B cell (primary cell): ENCODE measurements at regions not wholly inside any gene's neighbourhood (a gene's known extent, or its start where the extent isn't known, plus 50 kb on each side); places are given as distances from the start of the nearest gene placed in this dataset.

ENCODE experiments used
- ATAC-seq: fragments of 200-7000 bp; cut with Tn5 transposase; one replicate; pipeline ENCODE4 v1.10.0; 2021; ENCODE audit warnings: low read depth, mild to moderate bottlenecking, moderate number of reproducible peaks, moderate library complexity
- CTCF ChIA-PET: fragments of 350-600 bp; sonication (Branson Sonifier 250); formaldehyde crosslinking; loops from one replicate; lab custom pipeline; 2021; ENCODE audit warnings: antibody characterized with exemption, inconsistent platforms; lab: Charles Lee
- POLR2A ChIA-PET: fragments of 350-600 bp; sonication (Branson Sonifier 250); formaldehyde crosslinking; loops from one replicate; lab custom pipeline; 2021; ENCODE audit warnings: antibody characterized with exemption; lab: Charles Lee
- DNase-seq: peaks from one replicate; pipeline ENCODE4 v3.0.0; 2013
- H2AFZ ChIP-seq: 2 replicates; pipeline ENCODE4 v1.6.1; 2012; ENCODE audit warnings: mild to moderate bottlenecking, low read depth, low read length; ENCODE audit not compliant: insufficient read depth, poor library complexity, severe bottlenecking
- H3K27ac ChIP-seq, 2 donors: 1 replicate in 1 of 2; 2 replicates in 1 of 2; pipeline ENCODE4 v1.5.1; 2012 to 2013; ENCODE audit warnings: low read length in 2 of 2, mild to moderate bottlenecking in 2 of 2, moderate library complexity in 1 of 2
- H3K27me3 ChIP-seq, 4 experiments: fragments of 200-600 bp in 1 of 4; sonication (generic) in 1 of 4; replicated peaks in 1 of 4; 1 replicate in 2 of 4; 2 replicates in 2 of 4; pipeline versions ENCODE4 v1.6.1 to v1.7.0; 2013 to 2016; ENCODE audit warnings: low read length in 3 of 4, mild to moderate bottlenecking in 2 of 4, mixed read lengths in 1 of 4, moderate library complexity in 1 of 4; ENCODE audit not compliant: insufficient read depth in 4 of 4, control insufficient read depth in 3 of 4; ENCODE audit errors: control extremely low read depth in 1 of 4
- H3K36me3 ChIP-seq, 2 experiments: replicated peaks in 1 of 2; 1 replicate in 1 of 2; 2 replicates in 1 of 2; pipeline versions ENCODE4 v1.6.1 to v1.7.1; 2013; ENCODE audit warnings: low read length in 1 of 2; ENCODE audit not compliant: insufficient read depth in 2 of 2, control insufficient read depth in 1 of 2; ENCODE audit errors: control extremely low read depth in 1 of 2, extremely low read depth in 1 of 2
- H3K4me1 ChIP-seq, 2 donors: fragments of 200-600 bp in 1 of 2; sonication (generic) in 1 of 2; 1 replicate in 1 of 2; 2 replicates in 1 of 2; pipeline versions ENCODE4 v1.5.1 to v1.6.1; 2013 to 2017; ENCODE audit warnings: low read length in 2 of 2; ENCODE audit not compliant: control insufficient read depth in 2 of 2, insufficient read depth in 2 of 2
- H3K4me2 ChIP-seq: replicated peaks from 2 replicates; pipeline ENCODE3; 2012; ENCODE audit warnings: mild to moderate bottlenecking, low read depth, low read length; ENCODE audit not compliant: poor library complexity, severe bottlenecking
- H3K4me3 ChIP-seq, 5 experiments: fragments of 200-600 bp in 1 of 5; sonication (generic) in 1 of 5; 1 replicate in 3 of 5; 2 replicates in 2 of 5; pipeline versions ENCODE4 v1.5.1 to v1.7.0; 2011 to 2016; ENCODE audit warnings: low read length in 4 of 5, mild to moderate bottlenecking in 4 of 5, low read depth in 2 of 5, control low read depth in 1 of 5, moderate library complexity in 1 of 5; ENCODE audit not compliant: insufficient read depth in 1 of 5; ENCODE audit errors: control extremely low read depth in 1 of 5, extremely low read depth in 1 of 5
- H3K79me2 ChIP-seq: fragments of 200-600 bp; sonication (generic); one replicate; pipeline ENCODE4 v1.6.0; 2016; ENCODE audit warnings: low read length; ENCODE audit not compliant: control insufficient read depth, insufficient read depth
- H3K9ac ChIP-seq: fragments of 200-600 bp; sonication (generic); 2 replicates; pipeline ENCODE4 v1.6.1; 2017; ENCODE audit warnings: mild to moderate bottlenecking, low read length, moderate library complexity
- H3K9me3 ChIP-seq, 3 donors: one replicate each; pipeline versions ENCODE4 v1.6.1 to v1.7.1; 2013; ENCODE audit warnings: low read length in 2 of 3; ENCODE audit not compliant: control insufficient read depth in 2 of 3, insufficient read depth in 1 of 3; ENCODE audit errors: control extremely low read depth in 1 of 3
- H4K20me1 ChIP-seq: 2 replicates; pipeline ENCODE4 v1.6.0; 2012; ENCODE audit warnings: mild to moderate bottlenecking, low read length; ENCODE audit not compliant: insufficient read depth, control insufficient read depth, poor library complexity, severe bottlenecking
- H3K27ac Mint-ChIP-seq: one replicate; pipeline ENCODE4 v1.8.0; 2021; ENCODE audit warnings: mixed read lengths
- H3K27me3 Mint-ChIP-seq: one replicate; pipeline ENCODE4 v1.8.0; 2021; ENCODE audit warnings: mixed read lengths
- H3K4me1 Mint-ChIP-seq: one replicate; pipeline ENCODE4 v1.8.0; 2021; ENCODE audit warnings: mixed read lengths
- H3K4me3 Mint-ChIP-seq: one replicate; pipeline ENCODE4 v1.8.0; 2021; ENCODE audit warnings: mixed read lengths
- H3K9me3 Mint-ChIP-seq: one replicate; pipeline ENCODE4 v1.8.0; 2022; ENCODE audit warnings: mixed read lengths; ENCODE audit not compliant: insufficient read depth
- CTCF ChIP-seq: fragments of 200-600 bp; IDR thresholded peaks from one replicate; pipeline ENCODE4 v1.8.0; 2022; ENCODE audit warnings: antibody characterized with exemption, mild to moderate bottlenecking
- EZH2 ChIP-seq: IDR thresholded peaks from 2 replicates; pipeline ENCODE4 v1.6.1; 2012; ENCODE audit warnings: borderline replicate concordance, low read depth, mild to moderate bottlenecking, moderate library complexity, low read length; ENCODE audit not compliant: insufficient read depth, poor library complexity, severe bottlenecking
- WGBS: methylation state at CpG from one replicate; pipeline ENCODE4 v1.1.5; 2013; ENCODE audit warnings: missing lambda C conversion rate; ENCODE audit not compliant: insufficient coverage; 5-methylcytosine and 5-hydroxymethylcytosine counted together
- intact Hi-C: fragments of 100-400 bp; cut with micrococcal nuclease; formaldehyde crosslinking; loops from one replicate; pipeline ENCODE4 v1.10.0; 2022

GRCh38 chr11:112336356-112336886 lies 75.8 kb upstream of the PLET1 start:
- Histone ChIP-seq H3K79me2 (no peaks in the 10 kb centered on the region), H4K20me1 (no peaks in the 10 kb centered on the region), H3K36me3 (no peaks in the 10 kb centered on the region), H3K27ac (no peak overlapping the region), H3K27me3 (no peaks in the 10 kb centered on the region), H3K9ac (no peak overlapping the region), H3K9me3 (no peaks in the 10 kb centered on the region), H3K4me2 (no peak overlapping the region), H2AFZ (no peak overlapping the region), H3K4me3 (no peak overlapping the region), H3K4me1 (no peaks in the 10 kb centered on the region)
- Mint-ChIP-seq H3K4me1 (no peaks in the 10 kb centered on the region), H3K9me3 (no peaks in the 10 kb centered on the region), H3K27me3 (no peaks in the 10 kb centered on the region), H3K4me3 (no peak overlapping the region), H3K27ac (no peak overlapping the region)
- intact Hi-C loops = no loop called here
- ATAC-seq = no peak
- POLR2A ChIA-PET = no interaction called here
- WGBS = 99% methylated on average over 4 of the region's 5 CpGs
- TF ChIP-seq EZH2 (no peak), CTCF (no peak)
- CTCF ChIA-PET = no interaction called here
- no peak for DNase-seq

- 93% methylated on average over 1 of the region's 2 CpGs for WGBS
- no peak for DNase-seq
- TF ChIP-seq CTCF (no peak), EZH2 (no peak)
- Mint-ChIP-seq H3K27ac (no peak overlapping the region), H3K4me1 (no peaks in the 10 kb centered on the region), H3K27me3 (no peaks in the 10 kb centered on the region), H3K4me3 (no peak overlapping the region), H3K9me3 (no peaks in the 10 kb centered on the region)
- H3K36me3 ChIP-seq = no peaks in the 10 kb centered on the region
- CTCF ChIA-PET = no interaction called here
- POLR2A ChIA-PET = no interaction called here
- H3K4me3 ChIP-seq = no peak overlapping the region
- H3K79me2 ChIP-seq = no peaks in the 10 kb centered on the region
- H3K27me3 ChIP-seq = no peaks in the 10 kb centered on the region
- no peaks in the 10 kb centered on the region for H3K9me3 ChIP-seq
- H2AFZ ChIP-seq = no peak overlapping the region
- intact Hi-C loops = no loop called here
- no peaks in the 10 kb centered on the region for H3K4me1 ChIP-seq
- H3K9ac ChIP-seq = no peak overlapping the region
- ATAC-seq = no peak
- no peak overlapping the region for H3K4me2 ChIP-seq
- H4K20me1 ChIP-seq = no peaks in the 10 kb centered on the region
- H3K27ac ChIP-seq = no peak overlapping the region
These were observed 78.9 kb upstream of the PLET1 start for GRCh38 chr11:112339566-112339965.
